ENCODE measurements at regions not wholly inside any gene's neighbourhood (a gene's known extent, or its start where the extent isn't known, plus 50 kb on each side); places are given as distances from the start of the nearest gene placed in this dataset.

GRCh38 chr1:22319608-22320007 lies 132.0 kb upstream of the ZBTB40 start:
- H3K4me3 ChIP-seq (replicated peaks; ENCODE audit: low read depth, low read length): no peak overlapping the region
- TF ChIP-seq CTCF (IDR thresholded peaks at IDR 0.05; ENCODE audit: low read length, missing control alignments): no peak
- no peak for DNase-seq (ENCODE audit: low read depth)

DNA sequence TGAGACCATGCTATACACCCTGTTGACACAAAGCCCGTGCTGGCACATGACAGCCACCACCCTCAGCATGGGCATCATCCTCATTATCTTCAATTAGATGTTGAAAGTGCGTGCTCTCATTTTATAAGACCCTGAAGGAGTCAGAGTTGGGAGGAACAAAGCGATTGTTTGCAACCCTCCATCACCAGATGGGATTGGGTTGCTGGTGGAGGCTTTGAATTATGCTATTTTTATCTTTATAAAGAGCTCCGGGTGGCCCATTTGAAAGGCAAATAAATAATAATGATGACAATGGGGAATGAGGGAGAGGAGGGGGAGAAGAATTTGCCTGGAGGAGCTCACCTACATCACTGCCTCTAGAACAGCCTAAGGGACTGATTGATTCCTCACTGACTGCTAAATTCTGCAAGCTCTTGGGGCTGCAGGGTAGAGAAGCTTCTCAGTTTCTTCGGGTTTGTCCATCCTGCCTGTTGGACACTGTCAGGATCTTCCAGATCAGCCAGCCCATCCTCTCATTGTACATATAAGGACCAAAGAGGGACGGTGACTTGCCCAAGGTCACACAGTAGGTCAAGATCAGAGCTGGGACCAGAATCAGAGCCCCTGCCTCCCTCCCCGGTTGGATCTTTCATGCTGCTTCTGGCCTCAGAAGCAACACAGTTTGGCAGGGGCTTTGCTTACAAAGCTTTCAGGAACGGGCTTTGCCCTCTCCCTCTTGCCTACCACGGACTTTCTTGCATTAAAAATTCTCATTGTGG lies 130.9 kb upstream of the ZBTB40 start:
- TF ChIP-seq CTCF (IDR thresholded peaks at IDR 0.05; ENCODE audit: low read length, missing control alignments): no peak
- no peak overlapping the region for H3K4me3 ChIP-seq (replicated peaks; ENCODE audit: low read depth, low read length)
- no peak for DNase-seq (ENCODE audit: low read depth)

DNA sequence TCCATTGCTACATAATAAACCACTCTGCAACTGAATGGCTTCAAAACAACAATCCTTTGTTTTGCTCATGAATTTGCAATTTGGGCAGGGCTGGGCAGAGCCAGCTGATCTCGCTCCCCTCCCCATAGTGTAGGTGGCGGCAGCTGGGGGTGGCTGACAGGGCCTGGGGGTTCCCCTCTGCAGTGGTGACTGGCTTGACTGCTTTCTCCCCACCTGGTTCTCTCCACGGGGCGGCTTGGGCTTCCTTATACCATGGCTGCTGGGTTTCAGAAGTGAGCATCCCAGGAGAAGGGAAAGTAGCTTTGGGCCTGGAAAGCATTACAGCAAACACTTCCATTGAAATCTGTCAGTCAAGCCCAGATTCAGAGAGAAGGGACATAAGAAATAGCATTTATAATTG lies 129.7 kb upstream of the ZBTB40 start:
- no peak overlapping the region for H3K4me3 ChIP-seq (replicated peaks; ENCODE audit: low read depth, low read length)
- no peak for DNase-seq (ENCODE audit: low read depth)
- no peak for TF ChIP-seq CTCF (IDR thresholded peaks at IDR 0.05; ENCODE audit: low read length, missing control alignments)

DNA sequence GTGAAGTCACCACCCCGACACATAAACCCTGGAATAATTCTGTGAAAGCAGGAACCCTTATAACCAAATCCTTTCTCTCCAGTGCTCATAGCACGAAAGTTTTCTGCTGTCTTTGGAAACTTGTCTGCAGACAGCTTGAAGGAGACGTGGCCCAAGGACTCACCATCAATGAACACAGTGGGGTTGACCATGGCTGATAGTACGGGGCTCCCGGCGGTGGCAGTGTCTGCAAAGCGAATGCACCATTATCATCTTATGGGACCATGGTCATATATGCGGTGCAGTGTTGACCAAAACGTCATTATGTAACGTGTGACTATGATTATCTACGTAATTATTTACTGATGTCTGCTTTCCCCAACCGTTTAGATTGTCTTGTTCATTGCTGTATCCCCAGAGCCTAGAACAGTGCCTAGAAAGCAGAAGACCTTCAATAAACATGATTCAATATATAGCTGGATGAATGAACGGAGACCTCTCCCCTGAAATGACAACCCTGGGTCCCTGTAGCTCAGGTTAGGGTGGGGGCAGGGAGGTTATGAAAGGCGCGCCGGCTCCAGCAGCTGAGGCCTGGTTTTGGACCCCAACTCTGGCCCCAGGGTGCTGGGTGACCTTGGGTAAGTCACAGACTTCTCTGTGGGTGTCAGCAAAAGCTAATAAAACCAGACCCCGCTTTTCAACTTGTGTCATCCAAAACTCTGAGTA lies 128.4 kb upstream of the ZBTB40 start:
- no peak for DNase-seq (ENCODE audit: low read depth)
- no peak for TF ChIP-seq CTCF (IDR thresholded peaks at IDR 0.05; ENCODE audit: low read length, missing control alignments)
- H3K4me3 ChIP-seq (replicated peaks; ENCODE audit: low read depth, low read length): no peak overlapping the region

DNA sequence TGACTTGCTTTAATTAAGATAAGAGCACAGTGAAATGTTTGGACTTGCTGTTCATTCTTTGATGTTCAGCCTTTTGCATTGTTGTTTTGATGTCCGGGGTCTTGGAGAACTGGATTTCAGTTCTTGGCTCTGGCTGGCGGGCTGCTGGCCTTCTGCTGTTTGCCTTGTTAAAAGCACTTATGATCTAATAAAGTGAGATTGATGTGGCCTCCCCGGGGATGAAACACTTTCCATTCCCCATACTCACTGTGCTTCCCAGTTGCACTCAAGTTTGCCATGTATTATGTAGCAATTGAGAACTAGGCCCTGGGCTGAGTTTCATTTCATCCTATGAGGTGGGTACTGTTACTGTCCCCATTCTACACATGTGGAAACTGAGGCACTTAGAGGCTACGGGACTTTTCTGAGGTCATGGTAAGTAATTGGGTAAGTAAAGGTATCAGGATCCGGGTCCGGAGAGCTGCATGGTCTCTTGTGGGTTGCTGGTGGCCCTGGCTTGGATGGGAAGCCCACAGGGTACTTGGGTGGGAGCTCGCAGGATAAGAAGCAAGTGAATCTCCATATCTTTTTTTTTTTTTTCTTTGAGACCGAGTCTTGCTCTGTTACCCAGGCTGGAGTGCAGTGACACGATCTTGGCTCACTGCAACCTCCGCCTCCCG lies 127.7 kb upstream of the ZBTB40 start:
- no peak for DNase-seq (ENCODE audit: low read depth)
- no peak for TF ChIP-seq CTCF (IDR thresholded peaks at IDR 0.05; ENCODE audit: low read length, missing control alignments)
- no peak overlapping the region for H3K4me3 ChIP-seq (replicated peaks; ENCODE audit: low read depth, low read length)

DNA sequence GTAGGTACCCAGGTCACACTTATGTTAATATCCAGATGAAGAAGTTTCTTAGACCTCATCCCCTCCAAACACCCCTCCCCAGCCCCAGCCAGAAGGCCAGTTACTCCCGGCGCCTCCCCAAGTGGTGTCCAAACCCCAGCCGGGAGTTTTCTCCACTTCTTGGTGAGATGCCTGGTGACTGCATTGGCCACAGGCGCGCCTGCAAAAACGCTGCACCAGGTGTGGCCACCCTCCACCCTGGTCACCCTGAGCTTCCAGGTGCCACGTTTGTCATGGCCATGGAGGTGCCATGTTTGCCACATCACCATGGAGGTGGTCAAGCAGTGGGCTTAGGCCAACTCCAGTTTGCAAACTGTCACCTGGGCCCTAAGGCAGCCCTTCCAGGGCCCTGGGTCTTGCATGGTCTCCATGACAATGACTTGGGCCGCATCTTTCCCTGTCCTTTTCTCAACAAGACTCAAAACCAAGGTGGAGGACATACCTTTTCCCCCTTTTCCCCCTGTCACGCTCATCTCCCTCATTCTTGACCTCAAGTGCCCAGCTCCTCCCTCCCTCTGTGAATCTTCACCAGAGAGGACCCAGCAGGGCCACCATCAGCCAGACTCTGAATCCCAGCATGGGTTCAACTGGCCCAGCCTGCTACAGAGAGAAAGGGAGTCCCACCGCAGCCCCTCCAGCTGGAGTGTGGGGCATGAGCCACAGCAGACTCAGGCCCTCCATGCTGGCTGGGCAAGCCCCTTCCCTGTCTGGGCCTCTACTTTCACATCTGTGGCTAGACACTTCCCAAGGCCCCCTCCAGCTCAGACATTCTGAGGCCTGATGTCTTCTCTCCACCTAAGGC lies 125.9 kb upstream of the ZBTB40 start:
- H3K4me3 ChIP-seq (replicated peaks; ENCODE audit: low read depth, low read length): no peak overlapping the region
- no peak for TF ChIP-seq CTCF (IDR thresholded peaks at IDR 0.05; ENCODE audit: low read length, missing control alignments)
- no peak for DNase-seq (ENCODE audit: low read depth)
